ENCODE measurements at regions not wholly inside any gene's neighbourhood (a gene's known extent, or its start where the extent isn't known, plus 50 kb on each side); places are given as distances from the start of the nearest gene placed in this dataset.

- FAIRE-seq: peak; percentile 93
- Histone ChIP-seq H3K36me3 (ENCODE audit: control insufficient read depth, insufficient read depth, low read length) (no peaks in the 10 kb centered on the region), H3K9me3 (replicated peaks; ENCODE audit: control insufficient read depth, insufficient read depth, low read depth, low read length) (no peaks in the 10 kb centered on the region), H3K4me2 (ENCODE audit: insufficient read depth, low read length) (no peak overlapping the region), H3K27me3 (ENCODE audit: control insufficient read depth in 2 of 2, insufficient read depth in 2 of 2, low read length in 2 of 2) (no peaks in the 10 kb centered on the region), H4K20me1 (replicated peaks; ENCODE audit: control insufficient read depth, insufficient read depth, low read length) (no peaks in the 10 kb centered on the region), H2AFZ (ENCODE audit: low read depth, low read length) (no peak overlapping the region), H3K4me1 (replicated peaks in 1 of 2; ENCODE audit: control insufficient read depth in 2 of 2, insufficient read depth in 2 of 2, low read length in 2 of 2) (peaks cover 0 to 3% of the 10 kb centered on the region in 2 experiments; a peak in 1 of 5 replicates), H3K4me3 (no peak overlapping the region), H3K9me1 (ENCODE audit: control insufficient read depth, insufficient read depth, low read length) (no peaks in the 10 kb centered on the region), H3K9ac (ENCODE audit: insufficient read depth in 1 of 2, low read depth in 2 of 2, low read length in 2 of 2) (no peak overlapping the region), H3K27ac (ENCODE audit: extremely low read depth, low read depth, low read length) (no peak overlapping the region), H3K79me2 (ENCODE audit: control insufficient read depth, insufficient read depth, low read length) (no peaks in the 10 kb centered on the region)
- in situ Hi-C loops (cut with MboI): loop anchor here (25.0 kb wide), 1 partner anchor 757 kb away; the partner anchor contains the start of gene DTWD2
- WGBS (ENCODE audit: insufficient coverage, low coverage, missing lambda C conversion rate): 0% methylated on average over 1 of the region's 1 CpG
- peak; percentile 28 to 69 (median 40) for DNase-seq (ENCODE audit: extremely low read depth in 1 of 4, low spot score in 3 of 4)
- ChIA-PET POLR2A (no interaction called here), CTCF (ENCODE audit: low intra/inter-chr PET ratio) (no interaction called here)
- intact Hi-C loops (cut with micrococcal nuclease): loop anchor here (1.0 to 10.0 kb wide), 2 partner anchors 273 to 309 kb away; no protein-coding TSS in a partner anchor
- ATAC-seq: peak; percentile 95
- BruUV-seq (replicated peaks): no TSS peak
- TF ChIP-seq U2AF1 (optimal IDR thresholded peaks at IDR 0.05; ENCODE audit: low read depth, low read length): peak; percentile 52
- TF ChIP-seq, protein P1, sequence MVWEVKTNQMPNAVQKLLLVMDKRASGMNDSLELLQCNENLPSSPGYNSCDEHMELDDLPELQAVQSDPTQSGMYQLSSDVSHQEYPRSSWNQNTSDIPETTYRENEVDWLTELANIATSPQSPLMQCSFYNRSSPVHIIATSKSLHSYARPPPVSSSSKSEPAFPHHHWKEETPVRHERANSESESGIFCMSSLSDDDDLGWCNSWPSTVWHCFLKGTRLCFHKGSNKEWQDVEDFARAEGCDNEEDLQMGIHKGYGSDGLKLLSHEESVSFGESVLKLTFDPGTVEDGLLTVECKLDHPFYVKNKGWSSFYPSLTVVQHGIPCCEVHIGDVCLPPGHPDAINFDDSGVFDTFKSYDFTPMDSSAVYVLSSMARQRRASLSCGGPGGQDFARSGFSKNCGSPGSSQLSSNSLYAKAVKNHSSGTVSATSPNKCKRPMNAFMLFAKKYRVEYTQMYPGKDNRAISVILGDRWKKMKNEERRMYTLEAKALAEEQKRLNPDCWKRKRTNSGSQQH (CRISPR knock-in tag; IDR thresholded peaks at IDR 0.05): no peak
- TF ChIP-seq RBBP5 (IDR thresholded peaks at IDR 0.05; ENCODE audit: borderline replicate concordance, insufficient read depth, low read length, poor library complexity, severe bottlenecking): no peak
- no peak for TF ChIP-seq PPARD (CRISPR knock-in tag; IDR thresholded peaks at IDR 0.05)
- no peak for TF ChIP-seq ERF (CRISPR knock-in tag; IDR thresholded peaks at IDR 0.05)
- TF ChIP-seq GABPA (tag; conservative IDR thresholded peaks at IDR 0.05; ENCODE audit: low read depth): no peak
- TF ChIP-seq, protein P2, sequence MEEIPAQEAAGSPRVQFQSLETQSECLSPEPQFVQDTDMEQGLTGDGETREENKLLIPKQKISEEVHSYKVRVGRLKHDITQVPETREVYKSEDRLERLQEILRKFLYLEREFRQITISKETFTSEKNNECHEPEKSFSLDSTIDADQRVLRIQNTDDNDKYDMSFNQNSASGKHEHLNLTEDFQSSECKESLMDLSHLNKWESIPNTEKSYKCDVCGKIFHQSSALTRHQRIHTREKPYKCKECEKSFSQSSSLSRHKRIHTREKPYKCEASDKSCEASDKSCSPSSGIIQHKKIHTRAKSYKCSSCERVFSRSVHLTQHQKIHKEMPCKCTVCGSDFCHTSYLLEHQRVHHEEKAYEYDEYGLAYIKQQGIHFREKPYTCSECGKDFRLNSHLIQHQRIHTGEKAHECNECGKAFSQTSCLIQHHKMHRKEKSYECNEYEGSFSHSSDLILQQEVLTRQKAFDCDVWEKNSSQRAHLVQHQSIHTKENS (CRISPR knock-in tag; IDR thresholded peaks at IDR 0.05): no peak
- TF ChIP-seq ZNF347 (CRISPR knock-in tag; IDR thresholded peaks at IDR 0.05; ENCODE audit: low read depth): no peak
- TF ChIP-seq NBN (IDR thresholded peaks at IDR 0.05; ENCODE audit: low read depth): no peak
- TF ChIP-seq, protein P3, sequence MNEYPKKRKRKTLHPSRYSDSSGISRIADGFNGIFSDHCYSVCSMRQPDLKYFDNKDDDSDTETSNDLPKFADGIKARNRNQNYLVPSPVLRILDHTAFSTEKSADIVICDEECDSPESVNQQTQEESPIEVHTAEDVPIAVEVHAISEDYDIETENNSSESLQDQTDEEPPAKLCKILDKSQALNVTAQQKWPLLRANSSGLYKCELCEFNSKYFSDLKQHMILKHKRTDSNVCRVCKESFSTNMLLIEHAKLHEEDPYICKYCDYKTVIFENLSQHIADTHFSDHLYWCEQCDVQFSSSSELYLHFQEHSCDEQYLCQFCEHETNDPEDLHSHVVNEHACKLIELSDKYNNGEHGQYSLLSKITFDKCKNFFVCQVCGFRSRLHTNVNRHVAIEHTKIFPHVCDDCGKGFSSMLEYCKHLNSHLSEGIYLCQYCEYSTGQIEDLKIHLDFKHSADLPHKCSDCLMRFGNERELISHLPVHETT (CRISPR knock-in tag; conservative IDR thresholded peaks at IDR 0.05 in 1 of 2, IDR thresholded peaks at IDR 0.05 in 1 of 2): no peak
- TF ChIP-seq TAF15 (IDR thresholded peaks at IDR 0.05; ENCODE audit: low read depth, low read length): no peak
- TF ChIP-seq RBM14 (IDR thresholded peaks at IDR 0.05; ENCODE audit: borderline replicate concordance, insufficient read depth, low read depth, low read length): no peak
- TF ChIP-seq SIN3B (IDR thresholded peaks at IDR 0.05; ENCODE audit: low read depth): no peak
- TF ChIP-seq SNIP1 (IDR thresholded peaks at IDR 0.05; ENCODE audit: low read depth): no peak
- no peak for TF ChIP-seq NR2F6 (CRISPR knock-in tag; IDR thresholded peaks at IDR 0.05)
- no peak for TF ChIP-seq HMG20B (CRISPR knock-in tag; IDR thresholded peaks at IDR 0.05)
- no peak for TF ChIP-seq IFI16 (CRISPR knock-in tag; IDR thresholded peaks at IDR 0.05)
- TF ChIP-seq CGGBP1 (CRISPR knock-in tag; IDR thresholded peaks at IDR 0.05): no peak
- TF ChIP-seq ETS2 (tag; IDR thresholded peaks at IDR 0.05; ENCODE audit: borderline replicate concordance, poor library complexity, severe bottlenecking): no peak
Observed at GRCh38 chr5:119743927-119744326, 114.6 kb downstream of the FAM170A start.

Data from K562 (cell line).